PC-3 (cell line): ENCODE measurements at regions not wholly inside any gene's neighbourhood (a gene's known extent, or its start where the extent isn't known, plus 50 kb on each side); places are given as distances from the start of the nearest gene placed in this dataset.
A peak's percentile ranks its signal among the peaks of the same experiment; 100 is the strongest.
"Not testable (repeated sequence)": the region's sequence is repeated elsewhere in the genome, so short reads cannot be mapped to it uniquely, and the experiment has no call there.

Experiments
- ATAC-seq: fragments of 200-7000 bp; cut with Tn5 transposase; 2 replicates; pipeline ENCODE4 v1.9.1; 2020; ENCODE audit warnings: mild to moderate bottlenecking, moderate library complexity
- BruUV-seq: library from RNA; stranded (reverse); fragments of 400-500 nt; replicated peaks from 2 replicates; lab custom pipeline; 2021; lab: Mats Ljungman, UMichigan
- CTCF ChIA-PET: fragments of 300-600 bp; sonication (Branson Sonifier 250); formaldehyde crosslinking; loops from one replicate; lab custom pipeline; 2022; ENCODE audit warnings: antibody characterized with exemption; lab: Charles Lee
- POLR2A ChIA-PET: fragments of 300-600 bp; sonication (Branson Sonifier 250); formaldehyde crosslinking; loops from one replicate; lab custom pipeline; 2022; ENCODE audit warnings: antibody characterized with exemption; ENCODE audit not compliant: unreplicated experiment; lab: Charles Lee
- DNase-seq: peaks from one replicate; pipeline ENCODE4 v3.0.0-alpha.2; 2015
- H2AFZ ChIP-seq: fragments of 300-600 bp; sonication (generic); 2 replicates; pipeline ENCODE4 v1.6.0; 2016; ENCODE audit warnings: antibody characterized with exemption, low read length
- H3F3A ChIP-seq: fragments of 300-600 bp; sonication (generic); one replicate; pipeline ENCODE4 v1.6.0; 2017; ENCODE audit warnings: antibody characterized with exemption, low read length, control low read depth, mild to moderate bottlenecking; ENCODE audit not compliant: unreplicated experiment
- H3K27ac ChIP-seq: fragments of 300-600 bp; sonication (generic); 2 replicates; pipeline ENCODE4 v1.5.1; 2016; ENCODE audit warnings: mild to moderate bottlenecking, low read length
- H3K27me3 ChIP-seq: fragments of 300-600 bp; sonication (generic); 2 replicates; pipeline ENCODE4 v1.6.1; 2016; ENCODE audit warnings: low read length, mixed read lengths
- H3K36me3 ChIP-seq: fragments of 300-600 bp; sonication (generic); 2 replicates; pipeline ENCODE4 v1.6.1; 2016; ENCODE audit warnings: low read depth, mixed run types, low read length, mixed read lengths
- H3K4me1 ChIP-seq: fragments of 300-600 bp; sonication (generic); 2 replicates; pipeline ENCODE4 v1.5.1; 2016; ENCODE audit warnings: low read length; ENCODE audit not compliant: insufficient read depth
- H3K4me2 ChIP-seq: fragments of 300-600 bp; sonication (generic); 2 replicates; pipeline ENCODE4 v1.6.0; 2016; ENCODE audit warnings: low read length
- H3K4me3 ChIP-seq: fragments of 300-600 bp; sonication (generic); 2 replicates; pipeline ENCODE4 v1.5.1; 2016; ENCODE audit warnings: mild to moderate bottlenecking, low read length, mixed read lengths
- H3K79me2 ChIP-seq: fragments of 300-600 bp; sonication (generic); 2 replicates; pipeline ENCODE4 v1.6.1; 2017; ENCODE audit warnings: low read length, mixed read lengths
- H3K9ac ChIP-seq: fragments of 300-600 bp; sonication (generic); 2 replicates; pipeline ENCODE4 v1.6.0; 2016; ENCODE audit warnings: mild to moderate bottlenecking, low read length
- H3K9me2 ChIP-seq: fragments of 300-600 bp; sonication (generic); replicated peaks from 2 replicates; pipeline ENCODE4 v1.6.1; 2016; ENCODE audit warnings: mixed run types, low read length, mixed read lengths
- H3K9me3 ChIP-seq: fragments of 300-600 bp; sonication (generic); 2 replicates; pipeline ENCODE4 v1.6.1; 2016; ENCODE audit warnings: low read length, mixed read lengths
- H4K20me1 ChIP-seq: fragments of 300-600 bp; sonication (generic); 2 replicates; pipeline ENCODE4 v1.6.1; 2016; ENCODE audit warnings: low read length, mixed read lengths
- EZH2 ChIP-seq: fragments of 300-600 bp; sonication (generic); IDR thresholded peaks from one replicate; pipeline ENCODE4 v1.6.1; 2017; ENCODE audit warnings: antibody characterized with exemption, mild to moderate bottlenecking, low read length; ENCODE audit not compliant: unreplicated experiment
- EZH2phosphoT487 ChIP-seq: fragments of 300-600 bp; sonication (generic); IDR thresholded peaks from 2 replicates; pipeline ENCODE4 v1.6.1; 2018; ENCODE audit warnings: mild to moderate bottlenecking, antibody characterized with exemption, low read length, borderline replicate concordance
- intact Hi-C: fragments of 100-400 bp; cut with micrococcal nuclease; formaldehyde crosslinking; loops from 2 replicates; pipeline ENCODE4 v1.9.0; 2023
- TF ChIP-seq, protein P1 (sequence below): fragments of 300-600 bp; sonication (generic); conservative IDR thresholded peaks from 2 replicates; pipeline ENCODE4 v1.5.1; 2017; ENCODE audit warnings: antibody characterized with exemption, low read depth, mild to moderate bottlenecking, low read length

- Histone ChIP-seq H3K9me3 (no peaks in the 10 kb centered on the region), H3K4me2 (no peak overlapping the region), H3K4me1 (peaks cover 15% of the 10 kb centered on the region), H3K9ac (no peak overlapping the region), H3K27me3 (no peaks in the 10 kb centered on the region), H3K79me2 (no peaks in the 10 kb centered on the region), H2AFZ (no peak overlapping the region), H3K36me3 (no peaks in the 10 kb centered on the region), H3K4me3 (no peak overlapping the region), H4K20me1 (no peaks in the 10 kb centered on the region), H3K9me2 (no peaks in the 10 kb centered on the region), H3F3A (no peaks in the 10 kb centered on the region), H3K27ac (no peak overlapping the region)
- DNase-seq (no peak), ATAC-seq (no peak)
- CTCF ChIA-PET, result no interaction called here
- BruUV-seq, result no TSS peak
- POLR2A ChIA-PET, result no interaction called here
- intact Hi-C loops, result no loop called here
- no peak for TF ChIP-seq EZH2
Measured at GRCh38 chr3:106108925-106109324, 240.1 kb upstream of the CBLB start.

DNA sequence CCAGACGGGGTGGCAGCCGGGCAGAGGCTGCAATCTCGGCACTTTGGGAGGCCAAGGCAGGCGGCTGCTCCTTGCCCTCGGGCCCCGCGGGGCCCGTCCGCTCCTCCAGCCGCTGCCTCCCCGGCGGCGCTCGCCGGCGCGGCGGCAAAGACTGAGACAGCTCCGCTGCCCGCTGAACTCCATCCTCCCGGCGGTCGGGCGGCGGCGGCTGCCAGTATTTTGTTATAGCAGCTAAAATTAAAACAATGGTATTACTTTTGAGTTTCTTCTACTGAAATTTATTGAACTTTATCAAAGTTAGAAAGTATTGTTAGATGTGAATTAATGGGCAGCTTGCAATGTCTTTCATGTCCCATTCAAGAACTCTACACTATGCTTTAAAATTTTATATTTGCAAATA lies 243.7 kb upstream of the CBLB start:
- H3K9me3 ChIP-seq, H3K9me2 ChIP-seq, H4K20me1 ChIP-seq, H3K4me2 ChIP-seq, H3K27me3 ChIP-seq, BruUV-seq, DNase-seq, H3K4me3 ChIP-seq, H3K9ac ChIP-seq, H2AFZ ChIP-seq, ATAC-seq, H3F3A ChIP-seq, POLR2A ChIA-PET, CTCF ChIA-PET, H3K27ac ChIP-seq, H3K36me3 ChIP-seq, H3K79me2 ChIP-seq: not testable (repeated sequence)
- intact Hi-C loops, result loop anchor here (5.0 kb wide), 1 partner anchor 80 kb away; no protein-coding TSS in a partner anchor
- H3K4me1 ChIP-seq, result peaks cover 51% of the 10 kb centered on the region

DNA sequence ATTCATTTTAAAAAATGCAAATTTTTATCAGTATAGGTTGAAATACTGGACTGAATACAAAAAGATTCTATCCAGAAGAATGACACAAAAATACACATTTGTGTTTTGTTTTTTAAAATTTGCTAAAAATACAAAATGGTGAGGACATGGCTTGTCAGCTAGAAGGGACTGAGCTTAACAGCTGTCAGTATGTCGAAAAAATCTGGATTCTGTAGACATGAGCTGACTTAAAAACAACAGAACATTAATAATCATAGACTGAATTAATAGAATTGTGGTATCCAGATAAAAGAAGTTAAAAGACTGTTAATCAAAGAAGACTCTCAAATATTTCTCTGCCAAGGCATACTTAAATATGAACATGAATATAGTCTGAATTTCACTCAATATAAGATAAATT lies 244.9 kb upstream of the CBLB start:
- Histone ChIP-seq H3K4me2 (0 out of 2 replicates have a peak overlapping the region, but pooled peaks have one; percentile 6), H3K27me3 (no peaks in the 10 kb centered on the region), H3K9me2 (no peaks in the 10 kb centered on the region), H3K4me1 (peaks cover 54% of the 10 kb centered on the region), H3K36me3 (no peaks in the 10 kb centered on the region), H3K27ac (peak overlapping the region; percentile 91), H3F3A (no peaks in the 10 kb centered on the region), H4K20me1 (no peaks in the 10 kb centered on the region), H3K79me2 (no peaks in the 10 kb centered on the region), H3K9me3 (no peaks in the 10 kb centered on the region), H3K9ac (peak overlapping the region; percentile 42; the same call in 1 of the 2 replicates), H2AFZ (no peak overlapping the region), H3K4me3 (no peak overlapping the region)
- ATAC-seq, result no peak
- BruUV-seq, result no TSS peak
- intact Hi-C loops, result loop anchor here (2.0 to 5.0 kb wide), 3 partner anchors 81 to 245 kb away; partner anchors contain the start of gene CBLB
- POLR2A ChIA-PET, result no interaction called here
- DNase-seq, result no peak
- CTCF ChIA-PET, result no interaction called here
- TF ChIP-seq EZH2, result no peak
- TF ChIP-seq, protein P1, sequence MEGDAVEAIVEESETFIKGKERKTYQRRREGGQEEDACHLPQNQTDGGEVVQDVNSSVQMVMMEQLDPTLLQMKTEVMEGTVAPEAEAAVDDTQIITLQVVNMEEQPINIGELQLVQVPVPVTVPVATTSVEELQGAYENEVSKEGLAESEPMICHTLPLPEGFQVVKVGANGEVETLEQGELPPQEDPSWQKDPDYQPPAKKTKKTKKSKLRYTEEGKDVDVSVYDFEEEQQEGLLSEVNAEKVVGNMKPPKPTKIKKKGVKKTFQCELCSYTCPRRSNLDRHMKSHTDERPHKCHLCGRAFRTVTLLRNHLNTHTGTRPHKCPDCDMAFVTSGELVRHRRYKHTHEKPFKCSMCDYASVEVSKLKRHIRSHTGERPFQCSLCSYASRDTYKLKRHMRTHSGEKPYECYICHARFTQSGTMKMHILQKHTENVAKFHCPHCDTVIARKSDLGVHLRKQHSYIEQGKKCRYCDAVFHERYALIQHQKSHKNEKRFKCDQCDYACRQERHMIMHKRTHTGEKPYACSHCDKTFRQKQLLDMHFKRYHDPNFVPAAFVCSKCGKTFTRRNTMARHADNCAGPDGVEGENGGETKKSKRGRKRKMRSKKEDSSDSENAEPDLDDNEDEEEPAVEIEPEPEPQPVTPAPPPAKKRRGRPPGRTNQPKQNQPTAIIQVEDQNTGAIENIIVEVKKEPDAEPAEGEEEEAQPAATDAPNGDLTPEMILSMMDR, result no peak
- TF ChIP-seq EZH2phosphoT487, result no peak

GRCh38 chr3:106114220-106114619 lies 245.4 kb upstream of the CBLB start:
- ATAC-seq (peak; percentile 54), DNase-seq (peak; percentile 83)
- ChIA-PET POLR2A (interaction anchor here (0.6 kb wide), 1 partner anchor 84 kb away, joined by 4 read pairs; no protein-coding TSS in a partner anchor), CTCF (no interaction called here)
- peak overlapping the region; percentile 46 for H3K4me2 ChIP-seq
- H2AFZ ChIP-seq, result no peak overlapping the region
- no peaks in the 10 kb centered on the region for H3K79me2 ChIP-seq
- no peaks in the 10 kb centered on the region for H3K27me3 ChIP-seq
- no peaks in the 10 kb centered on the region for H3K9me2 ChIP-seq
- no peaks in the 10 kb centered on the region for H4K20me1 ChIP-seq
- H3K9me3 ChIP-seq, result no peaks in the 10 kb centered on the region
- peak overlapping the region; percentile 65 for H3K9ac ChIP-seq
- H3K27ac ChIP-seq, result peak overlapping the region; percentile 91
- peaks cover 59% of the 10 kb centered on the region for H3K4me1 ChIP-seq
- TF ChIP-seq EZH2phosphoT487 (no peak), EZH2 (no peak)
- TF ChIP-seq, protein P1, result no peak
- intact Hi-C loops, result loop anchor here (2.0 to 5.0 kb wide), 3 partner anchors 82 to 245 kb away; partner anchors contain the start of gene CBLB
- H3K36me3 ChIP-seq, result no peaks in the 10 kb centered on the region
- no peaks in the 10 kb centered on the region for H3F3A ChIP-seq
- no TSS peak for BruUV-seq
- H3K4me3 ChIP-seq, result no peak overlapping the region
